Endothelial cell of umbilical vein (primary cell): ENCODE measurements at regions not wholly inside any gene's neighbourhood (a gene's known extent, or its start where the extent isn't known, plus 50 kb on each side); places are given as distances from the start of the nearest gene placed in this dataset.

Source experiments
- BruUV-seq: library from RNA; stranded (reverse); fragments of 400-500 nt; replicated peaks from 2 replicates; lab custom pipeline; 2021; lab: Mats Ljungman, UMichigan
- CTCF ChIA-PET: fragments of 300-600, 350-600 bp; sonication (Branson Sonifier 250); formaldehyde crosslinking; loops from one replicate; lab custom pipeline; 2021; ENCODE audit warnings: antibody characterized with exemption, inconsistent platforms; lab: Charles Lee
- POLR2A ChIA-PET: fragments of 300-600, 350-600 bp; sonication (Branson Sonifier 250); formaldehyde crosslinking; loops from one replicate; lab custom pipeline; 2021; ENCODE audit warnings: antibody characterized with exemption, inconsistent platforms; lab: Charles Lee
- DNase-seq: peaks from one replicate; pipeline ENCODE4 v3.0.0-alpha.2; 2011; ENCODE audit warnings: low read depth, low spot score
- FAIRE-seq: peaks from 2 replicates; lab custom pipeline; 2011; peaks lifted over from hg19 to GRCh38; lab: Jason Lieb, UNC
- H2AFZ ChIP-seq: 2 replicates; pipeline ENCODE4 v1.6.0; 2012; ENCODE audit warnings: low read depth, low read length, control low read depth, inconsistent platforms
- H3K27ac ChIP-seq: 2 replicates; pipeline ENCODE4 v1.5.1; 2011; ENCODE audit warnings: low read depth, mild to moderate bottlenecking, control low read depth, low read length, moderate library complexity; ENCODE audit not compliant: insufficient read depth
- H3K27me3 ChIP-seq, 2 experiments: 2 replicates each; pipeline versions ENCODE4 v1.6.0 to v1.6.1; 2011; ENCODE audit warnings: low read length in 2 of 2, mixed read lengths in 1 of 2; ENCODE audit not compliant: control insufficient read depth in 2 of 2, insufficient read depth in 2 of 2
- H3K36me3 ChIP-seq, 2 experiments: 2 replicates in 1 of 2; 3 replicates in 1 of 2; pipeline ENCODE4 v1.5.1; 2011; ENCODE audit warnings: low read length in 2 of 2, mild to moderate bottlenecking in 1 of 2, moderate library complexity in 1 of 2; ENCODE audit not compliant: control insufficient read depth in 2 of 2, insufficient read depth in 2 of 2; ENCODE audit errors: extremely low read depth in 1 of 2
- H3K4me1 ChIP-seq: 3 replicates; pipeline ENCODE4 v1.5.1; 2011; ENCODE audit warnings: mild to moderate bottlenecking, low read length; ENCODE audit not compliant: control insufficient read depth, insufficient read depth; ENCODE audit errors: extremely low read depth
- H3K4me2 ChIP-seq: 2 replicates; pipeline ENCODE4 v1.6.1; 2011; ENCODE audit warnings: low read length, control low read depth, mixed read lengths; ENCODE audit not compliant: insufficient read depth
- H3K4me3 ChIP-seq, 3 experiments: fragments of 200-600 bp in 1 of 3; sonication (generic), shearing (Covaris generic) in 1 of 3; replicated peaks in 1 of 3; 2 replicates each; pipeline ENCODE4 v1.5.1; 2011 to 2016; ENCODE audit warnings: control low read depth in 3 of 3, low read length in 3 of 3, mild to moderate bottlenecking in 2 of 3, inconsistent platforms in 1 of 3, low read depth in 1 of 3, moderate library complexity in 1 of 3; ENCODE audit not compliant: insufficient read depth in 1 of 3
- H3K79me2 ChIP-seq: 2 replicates; pipeline ENCODE4 v1.6.0; 2012; ENCODE audit warnings: low read length, inconsistent platforms; ENCODE audit not compliant: control insufficient read depth, insufficient read depth
- H3K9ac ChIP-seq: replicated peaks from 2 replicates; pipeline ENCODE3; 2011; ENCODE audit warnings: low read length, control low read depth; ENCODE audit not compliant: insufficient read depth; ENCODE audit errors: extremely low read depth
- H3K9me1 ChIP-seq: replicated peaks from 3 replicates; pipeline ENCODE4 v1.6.0; 2011; ENCODE audit warnings: mild to moderate bottlenecking, low read length; ENCODE audit not compliant: control insufficient read depth, insufficient read depth; ENCODE audit errors: extremely low read depth
- H3K9me3 ChIP-seq: replicated peaks from 2 replicates; pipeline ENCODE4 v1.5.1; 2012; ENCODE audit warnings: low read length, inconsistent platforms; ENCODE audit not compliant: control insufficient read depth, insufficient read depth
- H4K20me1 ChIP-seq: replicated peaks from 2 replicates; pipeline ENCODE3; 2011; ENCODE audit warnings: mild to moderate bottlenecking, low read length; ENCODE audit not compliant: control insufficient read depth, insufficient read depth; ENCODE audit errors: extremely low read depth
- EZH2 ChIP-seq: IDR thresholded peaks from 2 replicates; pipeline ENCODE4 v1.6.1; 2012; ENCODE audit warnings: borderline replicate concordance, low read depth, mild to moderate bottlenecking, moderate library complexity, low read length, inconsistent platforms; ENCODE audit not compliant: severe bottlenecking
- FOS ChIP-seq: IDR thresholded peaks from 2 replicates; pipeline ENCODE4 v1.6.1; 2011; ENCODE audit warnings: mild to moderate bottlenecking, low read length, moderate library complexity, borderline replicate concordance; ENCODE audit not compliant: insufficient read depth
- GATA2 ChIP-seq: IDR thresholded peaks from 2 replicates; pipeline ENCODE4 v1.7.0; 2011; ENCODE audit warnings: low read depth, mild to moderate bottlenecking, moderate library complexity, mixed read lengths, low read length; ENCODE audit not compliant: insufficient read length, insufficient read depth
- JUN ChIP-seq: IDR thresholded peaks from 2 replicates; pipeline ENCODE4 v1.6.1; 2011; ENCODE audit warnings: borderline replicate concordance, low read depth; ENCODE audit not compliant: insufficient read length, insufficient read depth
- MYC ChIP-seq: IDR thresholded peaks from one replicate; pipeline ENCODE4 v1.6.1; 2011; ENCODE audit warnings: mild to moderate bottlenecking, low read depth, low read length
- POLR2A ChIP-seq: IDR thresholded peaks from 2 replicates; pipeline ENCODE4 v1.6.1; 2012; ENCODE audit warnings: low read depth, mild to moderate bottlenecking, control low read depth, low read length
- POLR2AphosphoS5 ChIP-seq: IDR thresholded peaks from 2 replicates; pipeline ENCODE4 v1.6.1; 2012; ENCODE audit warnings: low read depth, mild to moderate bottlenecking, control low read depth, low read length, moderate library complexity; ENCODE audit not compliant: insufficient read depth
- dilution Hi-C: fragments of 300-500 bp; cut with MboI; formaldehyde crosslinking; loops from one replicate; pipeline ENCODE4 v1.15.0; 2019; ENCODE audit warnings: low sequenced_read_pairs; ENCODE audit not compliant: extremely low pct_ligation_motif_present
- intact Hi-C: fragments of 100-400 bp; cut with micrococcal nuclease; formaldehyde crosslinking; loops from one replicate; pipeline ENCODE4 v1.10.0; 2022
- TF ChIP-seq, protein P1 (sequence below): IDR thresholded peaks from 2 replicates; pipeline ENCODE4 v1.6.1; 2011; ENCODE audit not compliant: insufficient read depth, insufficient read length
- TF ChIP-seq, protein P2 (sequence below), 2 donors: IDR thresholded peaks; 1 replicate in 1 of 2; 2 replicates in 1 of 2; pipeline ENCODE4 v1.5.1; 2011; ENCODE audit warnings: low read length in 2 of 2, mild to moderate bottlenecking in 2 of 2, moderate library complexity in 2 of 2, control low read depth in 1 of 2, inconsistent platforms in 1 of 2, low read depth in 1 of 2; ENCODE audit not compliant: insufficient read depth in 1 of 2; ENCODE audit errors: extremely low read depth in 1 of 2

DNA sequence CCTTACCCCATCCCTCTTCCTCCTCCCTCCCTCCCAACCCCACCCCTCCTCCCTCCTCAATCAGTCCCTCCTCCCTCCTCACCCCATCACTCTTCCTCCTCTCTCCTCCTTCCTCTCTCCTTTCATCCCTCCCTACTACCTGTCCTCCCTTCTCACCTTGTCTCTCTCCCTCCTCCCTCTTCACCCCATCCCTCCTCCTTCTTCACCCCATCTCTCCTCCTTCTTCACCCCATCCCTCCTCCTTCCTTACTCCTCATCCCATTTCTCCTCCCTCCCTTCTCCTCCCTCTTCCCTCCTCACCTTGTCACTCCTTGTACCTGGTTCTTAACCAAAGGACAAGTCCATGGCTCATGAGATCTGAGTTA, 222.4 kb downstream of the TTLL2 start:
- Histone ChIP-seq H3K9ac (no peak overlapping the region), H3K9me1 (no peaks in the 10 kb centered on the region), H3K4me2 (no peak overlapping the region), H3K4me1 (peaks cover 22% of the 10 kb centered on the region), H2AFZ (no peak overlapping the region), H3K27me3 (no peaks in the 10 kb centered on the region), H3K4me3 (no peak overlapping the region), H4K20me1 (no peaks in the 10 kb centered on the region), H3K79me2 (no peaks in the 10 kb centered on the region), H3K36me3 (no peaks in the 10 kb centered on the region), H3K9me3 (no peaks in the 10 kb centered on the region), H3K27ac (no peak overlapping the region)
- no peak for TF ChIP-seq POLR2AphosphoS5
- intact Hi-C loops (loop anchor here (2.0 to 10.0 kb wide), 3 partner anchors 19 to 350 kb away; no protein-coding TSS in a partner anchor), dilution Hi-C loops (no loop called here)
- FAIRE-seq (no peak), DNase-seq (no peak)
- POLR2A ChIA-PET, result no interaction called here
- no TSS peak for BruUV-seq
- CTCF ChIA-PET, result no interaction called here

DNA sequence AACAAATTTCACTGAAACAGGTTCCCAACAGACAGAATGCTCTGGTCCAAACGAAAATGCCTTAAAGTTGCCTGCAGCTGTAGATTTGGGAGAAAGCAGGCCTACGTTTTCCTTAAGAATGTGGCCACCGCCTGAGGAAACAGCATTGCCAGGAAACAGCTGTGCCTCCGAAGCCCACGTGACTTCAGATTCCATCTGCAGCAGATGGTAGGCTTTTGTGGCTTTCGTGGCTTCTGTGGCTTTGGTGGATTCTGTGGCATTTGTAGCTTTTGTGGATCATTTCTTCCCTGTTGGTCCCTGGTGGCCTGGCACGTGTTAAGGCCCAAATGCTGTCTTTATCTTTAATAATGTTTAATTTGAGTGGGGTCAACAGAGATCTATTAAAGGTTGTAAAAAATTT, 222.9 kb downstream of the TTLL2 start:
- Histone ChIP-seq H3K4me2 (no peak overlapping the region), H4K20me1 (no peaks in the 10 kb centered on the region), H2AFZ (no peak overlapping the region), H3K4me3 (no peak overlapping the region), H3K36me3 (no peaks in the 10 kb centered on the region), H3K9me1 (no peaks in the 10 kb centered on the region), H3K9ac (no peak overlapping the region), H3K9me3 (no peaks in the 10 kb centered on the region), H3K27me3 (no peaks in the 10 kb centered on the region), H3K4me1 (peaks cover 20% of the 10 kb centered on the region), H3K27ac (no peak overlapping the region), H3K79me2 (no peaks in the 10 kb centered on the region)
- POLR2A ChIA-PET, result no interaction called here
- FAIRE-seq (no peak), DNase-seq (peak; percentile 47)
- dilution Hi-C loops (no loop called here), intact Hi-C loops (loop anchor here (2.0 to 10.0 kb wide), 3 partner anchors 19 to 350 kb away; no protein-coding TSS in a partner anchor)
- TF ChIP-seq MYC (no peak), GATA2 (no peak), EZH2 (no peak), FOS (no peak), JUN (no peak), POLR2A (no peak), POLR2AphosphoS5 (peak; percentile 28)
- TF ChIP-seq, protein P1, sequence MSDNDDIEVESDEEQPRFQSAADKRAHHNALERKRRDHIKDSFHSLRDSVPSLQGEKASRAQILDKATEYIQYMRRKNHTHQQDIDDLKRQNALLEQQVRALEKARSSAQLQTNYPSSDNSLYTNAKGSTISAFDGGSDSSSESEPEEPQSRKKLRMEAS, result peak; percentile 71
- TF ChIP-seq, protein P2, sequence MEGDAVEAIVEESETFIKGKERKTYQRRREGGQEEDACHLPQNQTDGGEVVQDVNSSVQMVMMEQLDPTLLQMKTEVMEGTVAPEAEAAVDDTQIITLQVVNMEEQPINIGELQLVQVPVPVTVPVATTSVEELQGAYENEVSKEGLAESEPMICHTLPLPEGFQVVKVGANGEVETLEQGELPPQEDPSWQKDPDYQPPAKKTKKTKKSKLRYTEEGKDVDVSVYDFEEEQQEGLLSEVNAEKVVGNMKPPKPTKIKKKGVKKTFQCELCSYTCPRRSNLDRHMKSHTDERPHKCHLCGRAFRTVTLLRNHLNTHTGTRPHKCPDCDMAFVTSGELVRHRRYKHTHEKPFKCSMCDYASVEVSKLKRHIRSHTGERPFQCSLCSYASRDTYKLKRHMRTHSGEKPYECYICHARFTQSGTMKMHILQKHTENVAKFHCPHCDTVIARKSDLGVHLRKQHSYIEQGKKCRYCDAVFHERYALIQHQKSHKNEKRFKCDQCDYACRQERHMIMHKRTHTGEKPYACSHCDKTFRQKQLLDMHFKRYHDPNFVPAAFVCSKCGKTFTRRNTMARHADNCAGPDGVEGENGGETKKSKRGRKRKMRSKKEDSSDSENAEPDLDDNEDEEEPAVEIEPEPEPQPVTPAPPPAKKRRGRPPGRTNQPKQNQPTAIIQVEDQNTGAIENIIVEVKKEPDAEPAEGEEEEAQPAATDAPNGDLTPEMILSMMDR (IDR thresholded peaks at IDR 0.05; ENCODE audit: extremely low read depth in 1 of 2, insufficient read depth in 1 of 2, low read depth in 1 of 2, low read length in 2 of 2), result no peak
- CTCF ChIA-PET, result no interaction called here
- no TSS peak for BruUV-seq
